ENCODE measurements at regions not wholly inside any gene's neighbourhood (a gene's known extent, or its start where the extent isn't known, plus 50 kb on each side); places are given as distances from the start of the nearest gene placed in this dataset.
A peak's percentile ranks its signal among the peaks of the same experiment; 100 is the strongest.

GRCh38 chr9:71592400-71592799, 175.9 kb downstream of the CEMIP2 start:
- peak; percentile 26 for DNase-seq (ENCODE audit: low read depth)
- TF ChIP-seq, protein P1, sequence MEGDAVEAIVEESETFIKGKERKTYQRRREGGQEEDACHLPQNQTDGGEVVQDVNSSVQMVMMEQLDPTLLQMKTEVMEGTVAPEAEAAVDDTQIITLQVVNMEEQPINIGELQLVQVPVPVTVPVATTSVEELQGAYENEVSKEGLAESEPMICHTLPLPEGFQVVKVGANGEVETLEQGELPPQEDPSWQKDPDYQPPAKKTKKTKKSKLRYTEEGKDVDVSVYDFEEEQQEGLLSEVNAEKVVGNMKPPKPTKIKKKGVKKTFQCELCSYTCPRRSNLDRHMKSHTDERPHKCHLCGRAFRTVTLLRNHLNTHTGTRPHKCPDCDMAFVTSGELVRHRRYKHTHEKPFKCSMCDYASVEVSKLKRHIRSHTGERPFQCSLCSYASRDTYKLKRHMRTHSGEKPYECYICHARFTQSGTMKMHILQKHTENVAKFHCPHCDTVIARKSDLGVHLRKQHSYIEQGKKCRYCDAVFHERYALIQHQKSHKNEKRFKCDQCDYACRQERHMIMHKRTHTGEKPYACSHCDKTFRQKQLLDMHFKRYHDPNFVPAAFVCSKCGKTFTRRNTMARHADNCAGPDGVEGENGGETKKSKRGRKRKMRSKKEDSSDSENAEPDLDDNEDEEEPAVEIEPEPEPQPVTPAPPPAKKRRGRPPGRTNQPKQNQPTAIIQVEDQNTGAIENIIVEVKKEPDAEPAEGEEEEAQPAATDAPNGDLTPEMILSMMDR (conservative IDR thresholded peaks at IDR 0.05; ENCODE audit: control insufficient read depth, insufficient read depth, low read depth, low read length): no peak
- no peak overlapping the region for H3K4me3 ChIP-seq (ENCODE audit: control insufficient read depth, low read depth, low read length)

DNA sequence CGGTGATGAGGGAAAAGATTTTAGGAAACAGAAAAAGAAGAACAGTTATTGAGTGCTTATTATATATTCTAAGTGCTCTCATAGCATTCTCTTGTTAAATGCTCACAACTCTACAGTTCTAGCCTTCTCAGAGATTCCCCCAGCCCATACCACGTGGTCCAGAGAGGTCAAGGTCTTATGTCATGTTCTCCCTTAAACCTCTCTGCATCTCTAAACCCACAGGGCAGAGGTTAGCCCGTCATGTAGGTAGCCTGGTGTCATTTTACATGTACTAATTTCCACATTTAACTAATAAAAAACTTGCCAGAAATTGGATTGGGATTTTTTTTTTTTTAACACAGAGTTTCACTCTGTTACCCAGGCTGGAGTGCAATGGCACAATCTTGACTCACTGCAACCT, 178.0 kb downstream of the CEMIP2 start:
- DNase-seq (ENCODE audit: low read depth): no peak

DNA sequence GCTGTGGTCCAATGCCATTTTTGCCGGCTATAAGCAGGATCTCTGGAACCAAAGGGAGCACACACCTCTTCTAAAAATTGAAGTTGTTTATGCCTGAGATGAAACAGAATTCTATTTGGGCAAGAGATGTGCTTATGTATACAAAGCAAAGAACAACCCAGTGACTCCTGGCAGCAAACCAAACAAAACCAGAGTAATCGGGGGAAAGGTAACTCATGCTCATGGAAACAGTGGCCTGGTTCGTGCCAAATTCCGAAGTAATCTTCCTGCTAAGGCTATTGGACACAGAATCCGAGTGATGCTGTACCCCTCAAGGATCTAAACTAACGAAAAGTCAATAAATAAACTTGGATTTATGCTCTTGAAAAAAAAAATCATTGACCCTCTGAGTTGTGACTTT, 178.7 kb downstream of the CEMIP2 start:
- H3K4me3 ChIP-seq (ENCODE audit: control insufficient read depth, low read depth, low read length): no peak overlapping the region
- TF ChIP-seq, protein P1 (conservative IDR thresholded peaks at IDR 0.05; ENCODE audit: control insufficient read depth, insufficient read depth, low read depth, low read length): no peak
- DNase-seq (ENCODE audit: low read depth): no peak

More for the DNA sequence above, 178.0 kb downstream of the CEMIP2 start:
- H3K4me3 ChIP-seq (ENCODE audit: control insufficient read depth, low read depth, low read length): no peak overlapping the region
- TF ChIP-seq, protein P1 (conservative IDR thresholded peaks at IDR 0.05; ENCODE audit: control insufficient read depth, insufficient read depth, low read depth, low read length): no peak

DNA sequence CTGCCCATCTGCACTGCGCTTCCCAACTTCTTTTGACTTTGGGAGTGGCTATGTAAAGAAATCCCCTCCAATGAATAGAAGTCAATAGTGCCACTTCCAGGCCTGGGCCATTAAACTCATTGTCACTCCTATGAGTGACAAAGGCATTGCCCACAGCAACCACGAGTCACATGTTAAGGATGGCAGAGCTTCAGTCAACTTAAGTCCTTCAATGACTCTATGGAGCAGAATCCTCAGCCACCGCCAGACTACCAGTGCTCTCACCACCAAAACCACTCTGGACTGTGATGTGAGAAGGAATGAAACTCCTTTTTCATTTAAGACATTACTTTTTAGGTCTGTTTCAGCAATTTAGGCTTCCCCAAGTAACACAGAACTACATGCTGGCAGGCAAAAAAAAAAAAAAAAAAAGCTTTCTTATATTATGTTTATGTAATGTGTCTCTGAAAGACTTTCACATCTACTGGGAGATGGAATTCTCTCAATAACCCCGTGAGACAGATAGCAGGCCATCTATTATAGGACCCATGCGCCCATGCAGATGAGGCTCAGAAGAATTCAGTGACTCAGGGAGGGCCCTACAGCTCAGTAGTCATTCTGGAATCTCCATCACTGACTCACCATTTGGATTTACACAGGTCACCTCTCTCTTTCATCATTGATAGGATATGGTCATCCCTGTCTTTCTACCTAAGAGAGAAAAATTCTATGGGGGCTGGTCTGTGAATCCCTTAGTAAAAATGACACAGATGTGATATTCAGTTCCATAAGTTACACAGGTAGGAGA, 180.5 kb downstream of the CEMIP2 start:
- DNase-seq (ENCODE audit: low read depth): peak; percentile 50
- no peak overlapping the region for H3K4me3 ChIP-seq (ENCODE audit: control insufficient read depth, low read depth, low read length)
- TF ChIP-seq, protein P1 (conservative IDR thresholded peaks at IDR 0.05; ENCODE audit: control insufficient read depth, insufficient read depth, low read depth, low read length): no peak

DNA sequence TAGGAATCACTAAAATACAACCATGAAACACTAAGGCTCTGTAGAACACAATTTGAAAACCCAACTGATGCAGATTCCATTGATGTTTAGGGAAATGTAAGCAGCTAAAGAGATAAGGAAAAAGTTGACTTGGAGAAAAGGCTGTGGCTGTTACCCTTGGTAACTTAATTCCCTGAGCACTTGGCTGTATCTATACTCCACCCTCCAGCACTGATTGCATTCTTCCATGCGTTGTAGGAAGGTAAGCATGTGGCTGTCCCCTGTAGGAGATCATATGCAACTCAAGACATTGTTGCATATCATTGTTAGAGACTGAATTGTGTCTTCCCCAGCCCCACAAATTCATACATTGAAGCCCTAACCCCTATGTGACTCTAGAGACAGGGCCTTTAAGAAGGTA, 184.5 kb downstream of the CEMIP2 start:
- TF ChIP-seq, protein P1 (conservative IDR thresholded peaks at IDR 0.05; ENCODE audit: control insufficient read depth, insufficient read depth, low read depth, low read length): no peak
- no peak for DNase-seq (ENCODE audit: low read depth)
- no peak overlapping the region for H3K4me3 ChIP-seq (ENCODE audit: control insufficient read depth, low read depth, low read length)

GRCh38 chr9:71582347-71582746, 186.0 kb downstream of the CEMIP2 start:
- TF ChIP-seq, protein P1 (conservative IDR thresholded peaks at IDR 0.05; ENCODE audit: control insufficient read depth, insufficient read depth, low read depth, low read length): no peak
- no peak overlapping the region for H3K4me3 ChIP-seq (ENCODE audit: control insufficient read depth, low read depth, low read length)
- no peak for DNase-seq (ENCODE audit: low read depth)
